ENCODE measurements at regions not wholly inside any gene's neighbourhood (a gene's known extent, or its start where the extent isn't known, plus 50 kb on each side); places are given as distances from the start of the nearest gene placed in this dataset.
"Not testable (repeated sequence)": the region's sequence is repeated elsewhere in the genome, so short reads cannot be mapped to it uniquely, and the experiment has no call there.

DNA sequence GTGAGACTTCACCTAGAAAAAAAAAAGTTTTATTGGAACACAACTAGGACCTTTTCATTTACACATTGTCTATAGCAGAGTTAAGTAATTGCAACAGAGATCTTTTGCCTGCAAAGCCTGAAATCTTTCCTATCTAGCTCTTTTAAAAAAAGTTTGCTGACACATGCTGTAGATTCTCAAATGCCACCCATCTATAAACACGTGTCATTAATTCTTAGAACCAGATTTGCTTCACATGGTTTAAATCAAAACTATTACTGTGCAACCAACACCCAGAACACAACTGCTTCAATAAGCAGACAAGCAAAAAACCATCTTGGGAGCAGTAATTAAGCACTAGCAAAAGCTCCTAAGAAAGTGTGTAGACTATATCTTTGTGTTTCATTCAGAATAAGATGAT is 55.0 kb downstream of the OXSM start:
- DNase-seq: no peak

DNA sequence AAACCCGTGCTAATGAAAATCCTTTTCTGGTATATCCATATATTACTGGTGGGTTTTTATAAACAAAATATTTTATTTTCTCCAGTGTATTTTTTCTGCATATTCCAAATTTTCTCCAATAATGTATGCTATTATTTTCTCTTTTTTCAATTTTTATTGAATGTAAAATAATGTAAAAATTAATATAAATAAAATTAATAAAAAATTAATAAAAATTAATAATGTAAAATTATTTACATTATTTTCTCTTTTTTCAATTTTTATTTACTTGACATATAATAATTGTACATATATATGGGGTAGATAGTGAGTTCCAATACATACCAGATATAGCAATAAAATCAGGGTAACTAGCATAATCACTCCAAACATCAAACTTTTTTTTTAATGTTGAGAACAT is 56.4 kb downstream of the OXSM start:
- DNase-seq: no peak

DNA sequence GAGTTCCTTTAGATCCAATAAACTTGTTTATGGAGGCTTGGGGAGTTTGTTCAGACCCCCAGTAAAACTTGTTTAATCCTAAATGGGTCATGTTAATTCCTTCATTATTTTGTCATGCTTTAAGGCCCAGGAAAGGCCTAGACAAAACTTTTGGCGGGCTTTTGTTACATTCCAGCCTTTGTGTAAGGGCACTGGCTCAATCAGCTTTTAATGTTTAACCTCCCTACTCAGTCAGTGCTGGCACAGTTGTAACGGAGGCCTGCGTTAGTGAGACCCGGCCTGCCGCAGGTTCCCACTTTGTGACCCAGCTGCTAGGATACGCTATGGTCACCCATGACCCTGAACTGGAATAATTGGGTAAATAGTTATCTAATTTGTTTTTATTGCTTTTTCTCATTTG is 59.2 kb downstream of the OXSM start:
- no peak for DNase-seq

DNA sequence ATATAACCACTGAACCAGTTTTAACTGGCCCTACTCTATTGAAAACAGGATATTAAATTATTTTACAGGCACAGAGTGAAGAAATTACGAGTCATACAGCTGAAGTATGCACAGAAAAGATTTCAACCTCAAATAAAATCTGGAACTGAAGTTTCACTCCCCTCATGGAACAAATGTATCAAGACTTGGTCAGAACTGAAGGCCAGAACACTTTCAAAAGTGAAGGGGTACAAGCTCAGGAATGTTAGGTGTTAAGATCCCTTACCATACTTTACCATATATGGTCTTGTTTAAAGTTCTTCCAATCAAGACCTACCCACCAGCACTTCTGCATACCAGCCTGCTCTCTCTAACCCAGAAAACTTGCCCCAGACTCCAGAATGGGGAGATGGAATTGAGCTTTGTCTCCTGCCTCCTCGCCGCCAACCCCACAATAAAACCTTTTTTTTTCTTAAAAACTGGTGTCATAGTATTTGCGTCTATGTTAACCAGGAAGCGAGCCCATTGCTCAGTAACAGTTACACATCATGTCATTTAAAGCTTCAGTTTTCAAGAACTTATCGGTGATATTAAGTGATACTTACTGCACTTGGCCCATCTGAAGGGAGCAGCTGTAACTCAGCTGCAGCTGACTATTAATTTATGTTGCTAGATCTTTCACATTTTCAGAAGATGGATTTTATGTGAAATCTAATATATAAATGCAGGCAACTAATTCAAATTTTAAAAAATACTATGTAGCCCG is 59.9 kb downstream of the OXSM start:
- DNase-seq: no peak

DNA sequence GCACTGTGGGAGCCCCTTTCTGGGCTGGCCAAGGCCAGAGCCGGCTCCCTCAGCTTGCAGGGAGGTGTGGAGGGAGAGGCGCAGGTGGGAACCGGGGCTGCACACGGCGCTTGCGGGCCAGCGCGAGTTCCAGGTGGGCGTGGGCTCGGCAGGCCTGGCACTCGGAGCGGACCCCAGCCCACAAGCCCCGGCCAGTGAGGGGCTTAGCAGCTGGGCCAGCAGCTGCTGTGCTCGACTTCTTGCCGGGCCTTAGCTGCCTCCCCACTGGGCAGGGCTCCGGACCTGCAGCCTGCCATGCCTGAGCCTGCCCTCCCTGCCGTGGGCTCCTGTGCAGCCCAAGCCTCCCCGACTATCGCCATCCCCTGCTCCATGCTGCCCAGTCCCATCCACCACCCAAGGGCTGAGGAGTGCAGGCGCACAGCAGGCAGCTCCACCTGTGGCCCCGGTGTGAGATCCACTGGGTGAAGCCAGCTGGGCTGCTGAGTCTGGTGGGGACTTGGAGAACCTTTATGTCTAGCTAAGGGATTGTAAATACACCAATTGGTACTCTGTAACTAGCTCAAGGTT is 61.9 kb downstream of the OXSM start:
- DNase-seq: not testable (repeated sequence)

DNA sequence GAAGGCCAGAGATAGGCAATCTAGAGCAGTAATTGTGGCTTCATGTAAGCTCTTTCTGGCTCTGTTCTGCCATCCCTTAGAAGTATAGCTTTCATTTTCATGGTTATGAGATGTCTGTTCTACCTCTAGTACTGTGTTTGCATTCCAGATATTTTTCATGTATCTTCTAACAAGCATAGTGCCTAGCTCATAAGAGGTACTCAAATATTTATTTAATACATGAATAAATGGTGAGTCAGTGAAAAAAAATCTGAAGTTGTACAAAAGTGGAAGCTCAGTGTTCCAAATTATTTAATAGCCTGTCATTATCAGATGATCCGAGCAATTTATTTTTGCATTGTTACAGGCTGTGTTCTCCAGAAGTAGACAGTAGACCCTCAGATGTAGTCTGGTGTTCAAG is 64.3 kb downstream of the OXSM start:
- no peak for DNase-seq

DNA sequence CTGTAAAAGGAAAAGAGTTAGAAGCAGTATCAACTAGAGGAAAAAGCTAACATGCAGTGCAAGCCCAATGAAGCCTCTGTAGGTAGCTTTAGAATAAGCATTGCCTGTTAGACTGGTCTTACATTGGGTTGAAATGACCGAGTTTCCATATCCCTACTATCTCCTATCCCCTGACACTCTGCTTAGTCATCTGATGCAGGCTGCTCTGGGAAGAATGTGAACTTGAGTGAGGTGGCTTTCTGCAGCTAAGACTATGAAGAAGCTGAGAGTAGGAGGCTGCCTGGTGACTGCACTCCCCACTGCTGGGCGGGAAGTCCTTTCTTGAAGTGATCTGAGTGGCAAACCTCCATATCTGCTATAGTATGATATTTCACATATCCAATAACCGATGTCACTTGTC is 64.7 kb downstream of the OXSM start:
- DNase-seq: no peak

DNA sequence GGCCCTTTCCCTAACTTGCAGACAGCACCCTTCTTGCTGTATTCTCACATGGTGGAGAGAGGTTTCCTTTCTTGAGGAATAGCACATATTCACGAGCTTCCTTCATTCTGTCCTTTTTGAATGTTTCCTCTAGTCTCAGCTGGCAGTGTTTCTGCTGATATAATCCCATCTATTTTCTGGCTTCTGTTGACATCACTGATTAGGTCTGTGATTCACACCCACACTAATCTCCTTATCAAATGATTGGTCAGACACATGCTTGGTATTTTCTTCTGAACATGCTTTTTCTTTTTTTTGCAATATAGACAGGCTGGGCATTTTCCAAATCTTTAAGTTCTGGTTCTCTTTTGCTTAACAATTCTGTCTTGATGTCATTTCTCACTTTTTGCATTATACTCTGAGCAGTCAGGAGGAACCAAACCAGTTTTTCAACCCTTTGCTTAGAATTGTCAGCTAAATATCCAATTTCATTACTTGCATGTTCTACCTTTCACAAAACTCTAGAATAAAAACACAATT is 65.4 kb downstream of the OXSM start:
- DNase-seq: no peak

DNA sequence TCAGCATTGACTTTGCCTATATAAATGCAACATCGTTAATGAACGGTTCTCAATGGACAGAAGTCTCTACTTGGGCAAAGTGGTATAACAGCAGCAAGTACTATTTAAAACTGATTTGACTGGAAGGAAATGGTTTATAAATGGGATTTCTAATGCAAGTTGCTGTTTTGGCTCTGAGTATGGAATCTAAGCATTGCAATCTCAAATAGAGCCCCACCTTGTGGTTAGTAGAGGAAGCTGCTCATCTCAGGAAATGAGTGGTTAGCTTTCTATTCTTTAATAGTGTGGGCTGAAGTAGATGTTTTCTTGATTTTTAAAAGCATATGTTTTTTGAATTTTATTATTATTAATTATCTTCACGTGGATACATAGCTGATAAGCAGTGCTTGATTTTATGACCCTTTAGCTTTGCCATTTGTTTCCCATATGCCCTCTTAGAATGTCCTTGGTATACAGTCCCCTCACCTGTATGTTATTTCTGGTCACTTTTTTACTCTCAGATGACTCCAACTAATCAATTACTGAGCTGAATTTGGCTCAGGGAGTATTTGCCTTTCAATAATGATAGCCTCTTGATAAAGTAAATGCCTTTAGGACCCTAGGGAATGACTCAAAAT is 67.1 kb downstream of the OXSM start:
- DNase-seq: peak; percentile 26 to 56

DNA sequence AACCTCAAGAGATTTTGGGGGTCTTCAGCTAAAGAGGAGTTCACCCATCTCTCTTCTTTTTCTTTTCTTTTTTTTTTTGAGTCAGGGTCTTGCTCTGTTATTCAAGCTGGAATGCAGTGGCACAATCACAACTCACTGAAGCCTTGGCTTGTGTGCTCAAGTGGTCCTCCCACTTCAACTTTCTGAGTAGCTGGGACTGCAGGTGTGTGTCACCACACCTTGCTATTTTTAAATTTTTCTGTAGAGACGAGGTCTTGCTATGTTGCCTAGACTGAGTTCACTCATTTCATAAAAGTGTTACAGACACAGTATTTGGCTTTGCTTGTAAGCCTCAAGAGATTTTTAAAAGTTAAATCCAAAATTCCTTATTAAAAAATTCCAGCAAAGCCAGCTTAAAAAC is 71.7 kb downstream of the OXSM start:
- no peak for DNase-seq

DNA sequence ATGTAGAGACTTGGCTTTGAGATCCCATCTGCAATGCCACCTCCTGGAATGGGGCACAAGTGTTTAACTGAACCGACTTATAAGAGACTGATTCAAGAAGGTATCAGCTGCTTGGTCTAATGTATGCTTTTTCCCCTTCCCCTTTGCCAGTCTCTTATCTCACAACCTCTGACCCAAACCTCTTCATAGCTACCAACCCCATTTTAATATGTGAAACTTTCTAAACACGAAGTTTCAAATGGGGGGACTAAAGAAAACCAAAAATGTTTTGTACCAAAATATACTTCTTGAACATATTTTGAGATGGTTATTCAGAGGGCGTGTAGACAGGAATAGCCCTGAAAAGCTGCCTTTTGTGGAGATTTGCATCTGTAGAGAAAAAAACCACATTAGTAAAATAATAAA is 73.1 kb downstream of the OXSM start:
- no peak for DNase-seq

DNA sequence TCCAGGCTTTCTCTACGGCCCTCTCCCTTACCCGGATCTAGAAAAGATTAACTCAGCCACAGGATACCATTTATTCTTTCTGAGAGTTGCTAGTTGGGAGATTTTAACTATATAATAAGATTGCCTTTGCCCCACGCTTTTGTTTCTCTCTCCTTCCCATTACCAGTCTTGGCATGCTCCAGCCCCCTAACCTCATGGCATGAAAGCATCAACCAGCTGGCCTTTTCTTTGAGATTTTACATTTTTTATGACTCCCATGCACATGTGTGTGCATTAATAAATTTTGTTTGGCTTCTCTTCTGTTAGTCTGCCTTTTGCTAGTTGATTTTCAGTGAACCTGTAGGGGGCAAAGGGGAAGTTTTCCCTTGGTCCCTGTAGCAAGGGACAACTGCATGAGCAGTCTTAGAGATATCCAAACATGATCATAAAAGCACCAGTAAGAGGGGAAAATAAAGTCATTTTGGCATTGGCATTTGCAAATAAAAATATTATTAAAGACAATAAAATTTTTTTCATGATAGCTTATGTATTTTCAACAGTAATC is 73.6 kb downstream of the OXSM start:
- DNase-seq: no peak

DNA sequence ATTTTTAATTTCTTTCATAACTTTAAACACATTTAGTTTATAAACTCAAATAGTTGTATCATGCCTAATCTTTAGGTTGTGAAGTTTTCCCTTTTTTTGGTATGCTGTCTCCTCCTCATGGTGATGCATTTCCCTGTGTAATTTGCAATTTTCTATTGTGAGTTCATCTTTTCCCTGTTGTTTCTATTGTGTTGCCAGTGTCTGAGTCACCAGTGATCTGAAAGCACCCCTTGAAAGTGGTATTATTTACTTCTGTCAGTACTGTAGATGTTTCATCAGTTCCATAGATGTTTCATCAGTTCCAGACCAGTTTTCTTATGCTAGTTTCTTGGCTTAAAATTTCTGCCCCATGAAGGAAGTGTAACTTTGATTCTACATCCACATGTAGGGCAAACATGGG is 80.6 kb downstream of the OXSM start:
- peak in 1 of 2 donors; percentile 10 for DNase-seq

DNA sequence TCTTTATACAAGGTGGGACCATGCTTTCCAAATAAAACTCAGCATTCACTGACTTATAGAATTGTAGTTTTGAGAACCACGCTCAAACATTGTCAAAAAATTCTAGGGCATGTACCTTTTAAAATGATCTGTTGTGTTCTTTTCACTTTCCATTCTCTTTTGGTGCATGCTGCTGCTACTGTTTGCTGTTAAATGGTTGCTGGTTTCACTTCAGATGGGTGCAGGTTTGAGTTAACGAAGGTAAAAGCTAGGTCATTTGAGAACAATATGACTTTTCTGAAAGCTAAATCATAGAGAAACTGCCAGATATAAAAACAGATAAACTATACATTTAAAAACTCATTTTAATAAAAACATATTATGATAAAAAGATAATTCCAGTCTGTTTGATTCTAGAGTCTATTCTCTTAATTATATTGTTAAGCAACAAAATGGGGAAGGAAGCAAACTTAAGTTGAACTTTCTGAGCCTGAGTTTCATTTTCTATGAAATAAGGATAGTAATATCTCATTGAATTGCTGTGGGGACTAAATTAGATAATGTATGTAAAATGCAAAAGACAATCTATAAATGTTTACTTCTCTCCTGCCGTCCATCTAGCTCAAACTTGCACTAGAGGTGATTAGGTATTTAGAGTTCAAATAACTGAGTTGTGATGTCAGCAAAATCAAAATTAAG is 82.4 kb downstream of the OXSM start:
- DNase-seq: no peak

DNA sequence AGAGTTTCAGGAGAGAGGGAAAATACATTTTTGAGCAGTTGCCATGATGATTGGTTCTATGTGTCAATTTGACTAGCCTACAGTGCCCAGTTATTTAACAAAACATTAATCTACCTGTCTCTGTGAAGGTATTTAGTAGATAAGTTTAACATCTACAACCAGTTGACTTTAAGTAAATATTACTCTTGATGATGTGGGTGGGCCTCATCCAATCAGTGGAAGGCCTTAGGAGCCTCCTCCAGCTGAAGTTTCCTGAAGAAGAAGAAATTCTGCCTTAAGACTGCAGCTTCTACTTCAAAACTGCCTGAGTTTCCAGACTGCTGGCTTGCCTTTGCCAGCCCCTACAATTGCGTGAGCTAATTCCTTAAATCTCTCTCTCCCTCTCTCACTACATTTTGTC is 93.6 kb downstream of the OXSM start:
- no peak for DNase-seq

DNA sequence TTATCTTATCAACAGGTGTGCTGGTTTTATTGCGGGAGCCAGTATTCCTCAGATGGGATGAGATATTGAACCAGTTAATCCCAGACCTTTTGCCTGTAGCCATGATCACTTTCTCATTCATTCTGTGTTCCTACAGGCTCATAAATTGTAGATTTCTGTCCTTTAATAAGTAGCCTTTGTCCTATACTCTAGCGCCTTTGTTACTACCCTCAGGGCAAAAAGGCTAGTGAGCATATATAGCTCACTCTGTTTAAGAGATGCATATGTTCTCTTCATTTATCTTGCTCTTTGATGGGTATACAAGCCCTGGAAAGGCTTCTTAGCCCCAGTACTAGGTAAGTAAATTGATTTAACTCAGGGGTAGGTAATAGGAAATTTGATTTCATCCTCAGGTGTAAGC is 95.1 kb downstream of the OXSM start:
- DNase-seq: no peak

DNA sequence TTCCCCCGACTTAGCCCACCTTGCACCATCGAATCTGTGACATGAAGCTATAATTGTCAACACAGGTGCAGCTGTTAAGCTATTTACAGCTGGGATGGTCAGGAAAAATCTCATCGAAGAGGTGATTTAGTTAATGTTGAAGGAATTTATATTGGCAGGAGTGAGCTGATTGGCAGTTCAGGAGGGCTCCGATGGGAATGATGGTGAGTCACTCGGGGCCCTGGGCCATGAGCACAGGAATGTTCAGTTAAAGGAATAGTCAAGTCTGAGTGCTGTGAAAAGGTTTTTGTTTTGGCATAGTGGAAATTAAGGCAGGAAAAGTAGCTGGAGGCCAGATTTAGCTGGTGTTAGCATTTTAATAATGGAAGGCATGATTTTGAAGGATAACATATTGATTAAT is 95.7 kb downstream of the OXSM start:
- no peak for DNase-seq

DNA sequence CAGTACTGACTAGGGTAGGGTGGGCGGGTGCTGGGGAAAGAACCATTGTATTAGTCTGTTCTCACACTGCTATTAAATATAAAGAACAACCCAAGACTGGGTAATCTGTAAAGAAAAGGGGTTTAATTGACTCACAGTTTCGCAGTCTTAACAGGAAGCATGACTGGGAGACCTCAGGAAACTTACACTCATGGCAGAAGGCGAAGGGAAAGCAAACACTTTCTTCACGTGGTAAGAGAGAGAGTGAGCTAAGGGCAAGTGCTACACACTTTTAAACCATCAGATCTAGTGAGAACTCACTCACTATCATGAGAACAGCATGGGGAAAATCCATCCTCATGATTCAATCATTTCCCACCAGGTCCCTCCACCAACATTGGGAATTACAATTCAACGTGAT is 98.0 kb downstream of the OXSM start:
- DNase-seq: no peak

DNA sequence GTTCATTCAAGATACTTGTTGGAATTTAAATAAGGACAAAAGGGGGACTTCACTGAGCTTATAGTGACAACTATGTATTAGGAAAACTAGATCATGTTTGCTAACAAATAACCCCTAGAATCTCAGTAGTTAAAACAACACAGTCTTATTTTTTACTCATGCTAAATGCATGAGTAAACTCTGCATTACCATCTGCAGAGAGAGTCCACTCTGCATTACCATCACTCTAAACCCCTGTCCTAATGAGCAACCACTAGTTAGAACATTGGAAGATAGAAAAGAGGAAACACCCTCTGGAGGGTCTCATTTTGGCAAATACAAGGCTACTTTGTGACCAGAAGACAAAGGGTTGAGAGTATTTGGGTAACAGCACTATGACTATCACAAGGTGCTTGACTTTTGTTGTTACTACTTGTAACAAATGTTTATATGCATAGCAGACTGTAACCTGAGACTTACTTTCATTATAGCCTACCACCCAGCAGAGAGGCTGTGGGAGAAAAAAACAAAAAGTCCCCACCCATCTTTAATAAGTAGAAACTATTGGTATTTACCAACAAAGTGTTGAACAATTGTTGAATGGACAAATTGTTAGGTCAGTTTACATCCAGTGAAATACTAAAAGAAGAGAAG is 99.1 kb downstream of the OXSM start:
- DNase-seq: no peak

DNA sequence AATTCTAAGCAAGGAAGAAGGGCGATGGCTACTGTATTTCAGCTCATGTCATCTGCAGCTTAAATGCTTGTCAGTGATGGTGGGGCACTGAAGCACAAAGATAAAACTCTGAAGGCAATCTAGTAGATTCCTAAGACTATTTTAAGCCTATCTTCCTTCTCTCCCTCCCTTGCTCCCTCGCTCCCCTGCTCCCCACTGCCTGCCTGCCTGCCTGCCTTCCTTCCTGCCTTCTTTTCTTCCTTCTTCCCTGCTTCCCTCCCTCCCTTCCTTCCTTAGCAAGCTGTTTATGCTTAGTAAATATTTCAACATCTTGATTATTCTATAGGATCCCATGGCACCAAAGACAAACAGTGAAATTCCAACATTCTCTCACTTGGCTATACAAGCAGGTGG is 99.6 kb downstream of the OXSM start:
- DNase-seq: no peak

DNA sequence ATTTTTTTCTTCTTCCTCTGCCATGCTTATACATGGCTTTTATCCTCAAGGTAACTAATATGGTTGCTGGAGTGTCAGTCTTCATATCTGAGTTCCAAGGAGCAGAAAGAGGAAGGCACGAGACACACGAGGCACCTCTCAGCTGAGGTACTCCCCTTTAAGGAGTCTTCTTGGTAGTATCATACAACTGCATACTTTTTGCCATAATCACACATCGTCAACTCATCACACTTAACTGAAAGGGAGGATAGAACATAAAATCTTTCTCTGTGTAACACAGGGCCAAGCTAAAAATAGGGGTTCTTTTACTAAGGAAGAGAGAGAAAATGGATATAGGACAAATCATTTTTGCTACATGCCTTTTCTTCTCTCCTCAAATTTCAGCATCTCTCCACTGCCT is 104.2 kb downstream of the OXSM start:
- no peak for DNase-seq

DNA sequence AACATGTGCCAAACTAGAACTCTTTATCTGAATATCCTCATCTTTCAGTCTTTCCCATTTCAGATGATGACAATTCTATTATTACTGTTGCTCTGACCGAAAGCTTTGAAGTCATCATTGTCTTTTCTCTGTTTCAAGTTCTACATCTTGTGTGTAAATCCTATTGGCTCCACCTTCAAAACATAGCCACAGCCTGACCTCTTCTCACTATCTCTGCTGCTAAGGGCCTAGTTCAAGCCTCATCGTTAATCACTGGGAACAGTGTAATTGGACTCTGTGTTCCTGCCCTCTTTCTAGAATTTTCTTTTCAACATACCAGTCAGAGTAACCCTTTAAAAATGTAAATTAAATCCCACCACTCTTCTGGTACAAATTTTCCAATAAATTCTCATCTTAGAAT is 105.1 kb downstream of the OXSM start:
- no peak for DNase-seq

DNA sequence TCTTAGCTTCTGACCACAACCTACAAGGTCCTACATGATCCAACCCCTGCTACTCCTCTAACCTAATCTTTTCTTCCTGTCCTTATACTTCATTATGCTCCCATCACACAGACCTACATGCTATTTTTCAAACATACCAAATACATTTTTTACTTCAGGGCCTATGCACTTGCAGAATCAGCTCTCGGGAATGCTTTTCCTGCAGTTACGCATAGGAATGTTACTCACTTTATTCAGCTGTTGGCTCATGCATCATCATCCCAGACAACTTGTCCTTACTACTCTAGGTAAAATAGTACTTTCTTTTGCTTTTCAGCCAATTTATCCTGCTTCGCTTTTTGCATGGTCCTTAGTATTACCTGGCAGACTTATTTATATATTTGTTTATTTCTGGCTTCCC is 105.6 kb downstream of the OXSM start:
- DNase-seq: no peak
